Parathyroid adenoma (tissue), 2 donors: ENCODE measurements at regions not wholly inside any gene's neighbourhood (a gene's known extent, or its start where the extent isn't known, plus 50 kb on each side); places are given as distances from the start of the nearest gene placed in this dataset.

ENCODE experiments used
- H2AFZ ChIP-seq: fragments of 300-600 bp; sonication (generic); one replicate; pipeline ENCODE4 v1.7.0; 2017; ENCODE audit warnings: antibody characterized with exemption, mild to moderate bottlenecking
- H3K27ac ChIP-seq: fragments of 300-600 bp; sonication (generic); one replicate; pipeline ENCODE4 v1.7.0; 2017
- H3K27me3 ChIP-seq: fragments of 300-600 bp; sonication (generic); one replicate; pipeline ENCODE4 v1.7.0; 2017; ENCODE audit warnings: low read length; ENCODE audit not compliant: control insufficient read depth, insufficient read depth
- H3K36me3 ChIP-seq: fragments of 300-600 bp; sonication (generic); one replicate; pipeline ENCODE4 v1.7.0; 2017; ENCODE audit warnings: low read length; ENCODE audit not compliant: control insufficient read depth, insufficient read depth
- H3K4me1 ChIP-seq: fragments of 300-600 bp; sonication (generic); one replicate; pipeline ENCODE4 v1.7.0; 2017; ENCODE audit warnings: control low read depth
- H3K4me2 ChIP-seq: fragments of 300-600 bp; sonication (generic); one replicate; pipeline ENCODE4 v1.7.0; 2017; ENCODE audit warnings: low read length
- H3K4me3 ChIP-seq: fragments of 300-600 bp; sonication (generic); one replicate; pipeline ENCODE4 v1.7.0; 2017; ENCODE audit warnings: low read depth, low read length
- H3K79me2 ChIP-seq: fragments of 300-600 bp; sonication (generic); one replicate; pipeline ENCODE4 v1.7.0; 2017; ENCODE audit warnings: control low read depth
- H3K9ac ChIP-seq: fragments of 300-600 bp; sonication (generic); one replicate; pipeline ENCODE4 v1.7.0; 2017; ENCODE audit warnings: mild to moderate bottlenecking
- H3K9me3 ChIP-seq: fragments of 300-600 bp; sonication (generic); one replicate; pipeline ENCODE4 v1.7.0; 2017; ENCODE audit warnings: low read length; ENCODE audit not compliant: control insufficient read depth
- TF ChIP-seq, protein P1 (sequence below): fragments of 300-600 bp; sonication (generic); IDR thresholded peaks from one replicate; pipeline ENCODE4 v1.7.0; 2017; ENCODE audit warnings: antibody characterized with exemption, mild to moderate bottlenecking
- donor health status: primary hyperparathyroidism.

DNA sequence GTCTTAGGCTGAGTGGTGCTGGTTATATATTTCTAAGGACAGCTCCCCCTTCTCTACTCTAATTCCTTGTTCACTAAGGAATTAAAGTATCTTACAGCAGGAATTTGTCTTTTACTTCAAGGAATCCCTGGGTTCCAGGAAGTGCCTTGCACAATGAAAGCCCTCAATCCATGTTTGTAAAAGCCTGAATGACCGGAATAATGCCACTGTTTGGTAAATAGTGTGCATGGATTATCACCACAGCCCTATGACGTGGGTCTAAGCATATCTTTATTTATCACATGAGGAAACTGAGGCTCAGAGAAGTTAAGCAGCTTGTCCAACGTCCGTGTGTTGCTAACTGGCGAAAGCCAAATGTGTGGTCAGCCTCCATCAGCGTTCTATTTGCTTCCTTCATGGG lies 135.7 kb upstream of the NAV2 start:
- no peaks in the 10 kb centered on the region for H3K27me3 ChIP-seq
- no peak overlapping the region for H2AFZ ChIP-seq
- H3K27ac ChIP-seq = peak overlapping the region; percentile 52
- H3K4me3 ChIP-seq = no peak overlapping the region
- no peaks in the 10 kb centered on the region for H3K79me2 ChIP-seq
- no peak overlapping the region for H3K4me2 ChIP-seq
- TF ChIP-seq, protein P1, sequence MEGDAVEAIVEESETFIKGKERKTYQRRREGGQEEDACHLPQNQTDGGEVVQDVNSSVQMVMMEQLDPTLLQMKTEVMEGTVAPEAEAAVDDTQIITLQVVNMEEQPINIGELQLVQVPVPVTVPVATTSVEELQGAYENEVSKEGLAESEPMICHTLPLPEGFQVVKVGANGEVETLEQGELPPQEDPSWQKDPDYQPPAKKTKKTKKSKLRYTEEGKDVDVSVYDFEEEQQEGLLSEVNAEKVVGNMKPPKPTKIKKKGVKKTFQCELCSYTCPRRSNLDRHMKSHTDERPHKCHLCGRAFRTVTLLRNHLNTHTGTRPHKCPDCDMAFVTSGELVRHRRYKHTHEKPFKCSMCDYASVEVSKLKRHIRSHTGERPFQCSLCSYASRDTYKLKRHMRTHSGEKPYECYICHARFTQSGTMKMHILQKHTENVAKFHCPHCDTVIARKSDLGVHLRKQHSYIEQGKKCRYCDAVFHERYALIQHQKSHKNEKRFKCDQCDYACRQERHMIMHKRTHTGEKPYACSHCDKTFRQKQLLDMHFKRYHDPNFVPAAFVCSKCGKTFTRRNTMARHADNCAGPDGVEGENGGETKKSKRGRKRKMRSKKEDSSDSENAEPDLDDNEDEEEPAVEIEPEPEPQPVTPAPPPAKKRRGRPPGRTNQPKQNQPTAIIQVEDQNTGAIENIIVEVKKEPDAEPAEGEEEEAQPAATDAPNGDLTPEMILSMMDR = no peak
- no peaks in the 10 kb centered on the region for H3K4me1 ChIP-seq
- no peaks in the 10 kb centered on the region for H3K36me3 ChIP-seq
- no peaks in the 10 kb centered on the region for H3K9me3 ChIP-seq
- H3K9ac ChIP-seq = no peak overlapping the region

DNA sequence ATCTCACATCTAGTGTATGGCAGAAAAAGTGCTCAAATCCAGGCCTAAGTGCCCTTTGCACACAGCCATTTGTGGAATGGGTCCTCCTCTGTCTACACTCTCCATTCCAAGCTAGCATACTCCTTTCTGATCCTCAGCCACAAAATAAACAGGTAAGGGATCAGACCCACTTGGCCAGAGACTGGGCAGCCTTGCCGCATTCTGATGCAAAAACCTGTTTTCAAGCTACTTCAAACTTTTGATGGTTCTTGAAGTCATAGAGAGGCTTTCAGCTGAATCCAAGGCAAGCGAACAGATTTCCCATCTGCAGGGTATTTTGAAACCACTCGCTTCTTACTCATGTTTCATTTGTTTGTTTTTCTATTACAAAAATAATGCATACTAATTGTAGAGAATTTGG lies 136.6 kb upstream of the NAV2 start:
- Histone ChIP-seq H3K27ac (no peak overlapping the region), H3K9ac (no peak overlapping the region), H2AFZ (no peak overlapping the region), H3K4me1 (no peaks in the 10 kb centered on the region), H3K4me3 (no peak overlapping the region), H3K27me3 (no peaks in the 10 kb centered on the region), H3K9me3 (no peaks in the 10 kb centered on the region), H3K79me2 (no peaks in the 10 kb centered on the region), H3K4me2 (no peak overlapping the region), H3K36me3 (no peaks in the 10 kb centered on the region)
- TF ChIP-seq, protein P1 = no peak

DNA sequence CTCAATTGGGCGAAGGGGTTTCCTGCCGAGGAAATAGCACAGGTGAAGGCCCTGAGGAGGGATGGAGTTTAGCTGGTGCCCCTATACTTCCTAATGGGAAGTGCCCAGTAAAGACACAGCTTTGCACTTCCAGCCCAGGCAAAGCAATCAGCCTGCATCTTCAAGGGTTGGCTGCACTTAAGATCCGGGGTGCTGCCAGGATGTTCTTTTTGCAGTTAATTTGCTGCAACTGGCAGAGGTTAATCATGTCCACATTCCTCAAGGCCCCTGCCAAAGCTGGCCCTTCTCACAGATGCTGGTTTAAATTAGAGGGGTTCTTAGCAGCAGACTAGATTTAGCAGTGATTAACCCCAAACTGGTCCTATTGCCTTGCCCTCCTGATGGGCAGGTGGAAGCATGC lies 137.7 kb upstream of the NAV2 start:
- no peaks in the 10 kb centered on the region for H3K9me3 ChIP-seq
- no peaks in the 10 kb centered on the region for H3K36me3 ChIP-seq
- H3K79me2 ChIP-seq = no peaks in the 10 kb centered on the region
- no peak overlapping the region for H3K27ac ChIP-seq
- no peak overlapping the region for H2AFZ ChIP-seq
- no peak overlapping the region for H3K9ac ChIP-seq
- TF ChIP-seq, protein P1 = no peak
- no peaks in the 10 kb centered on the region for H3K4me1 ChIP-seq
- no peak overlapping the region for H3K4me2 ChIP-seq
- H3K4me3 ChIP-seq = no peak overlapping the region
- no peaks in the 10 kb centered on the region for H3K27me3 ChIP-seq

DNA sequence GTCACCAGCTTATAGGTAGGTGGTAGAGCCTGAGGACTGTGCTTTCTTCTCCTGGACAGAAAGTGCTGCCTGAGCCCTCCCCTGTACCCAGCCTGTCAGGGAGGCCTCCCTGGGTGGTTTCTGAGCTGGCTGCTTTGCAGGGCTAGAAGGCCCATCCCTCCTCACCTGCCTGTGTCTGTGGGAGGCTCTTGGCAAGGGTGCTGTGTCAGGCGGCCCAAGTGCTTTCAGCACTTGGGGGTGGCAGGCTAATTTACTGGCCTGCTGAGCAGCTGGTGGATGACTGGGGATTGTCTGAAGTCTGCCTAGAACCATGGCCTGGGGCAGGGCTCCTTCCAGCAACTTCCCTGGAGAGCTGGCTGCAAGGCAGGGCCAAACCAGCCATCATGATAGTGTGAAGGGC lies 139.0 kb upstream of the NAV2 start:
- Histone ChIP-seq H3K9me3 (no peaks in the 10 kb centered on the region), H3K27ac (no peak overlapping the region), H3K27me3 (no peaks in the 10 kb centered on the region), H3K79me2 (no peaks in the 10 kb centered on the region), H3K4me2 (no peak overlapping the region), H3K36me3 (no peaks in the 10 kb centered on the region), H3K4me3 (no peak overlapping the region), H3K4me1 (no peaks in the 10 kb centered on the region), H3K9ac (no peak overlapping the region), H2AFZ (no peak overlapping the region)
- TF ChIP-seq, protein P1 = no peak

DNA sequence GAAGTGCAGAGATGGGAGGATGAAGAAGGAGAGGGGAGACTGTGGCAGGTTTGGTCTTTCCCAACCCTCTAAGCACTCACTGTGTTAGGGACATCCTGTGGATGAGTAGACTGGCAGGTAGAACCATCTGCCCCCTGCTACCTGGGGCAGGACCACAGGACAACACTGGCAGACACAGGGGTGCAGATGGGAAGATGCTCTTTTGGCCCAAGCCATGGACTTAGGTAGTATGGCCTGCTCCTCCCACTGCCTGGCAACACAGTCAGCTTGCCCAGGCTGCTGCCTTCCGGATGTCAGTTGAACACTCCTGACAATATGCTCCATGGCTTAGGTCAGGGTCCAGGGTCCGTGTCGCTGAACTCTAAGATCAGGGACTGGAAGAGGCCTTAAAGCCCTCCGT lies 140.7 kb upstream of the NAV2 start:
- Histone ChIP-seq H3K27ac (no peak overlapping the region), H3K27me3 (no peaks in the 10 kb centered on the region), H3K9ac (no peak overlapping the region), H3K4me3 (no peak overlapping the region), H3K79me2 (no peaks in the 10 kb centered on the region), H3K9me3 (no peaks in the 10 kb centered on the region), H3K36me3 (no peaks in the 10 kb centered on the region), H3K4me1 (no peaks in the 10 kb centered on the region), H3K4me2 (no peak overlapping the region), H2AFZ (no peak overlapping the region)
- TF ChIP-seq, protein P1 = no peak
